Vagina (tissue), 2 donors: ENCODE measurements at regions not wholly inside any gene's neighbourhood (a gene's known extent, or its start where the extent isn't known, plus 50 kb on each side); places are given as distances from the start of the nearest gene placed in this dataset.

ENCODE experiments used
- DNase-seq, 2 donors: peaks; one replicate each; pipeline ENCODE4 v3.0.0-alpha.2; 2017; ENCODE audit errors: extremely low spot score in 2 of 2
- H3K27ac ChIP-seq: fragments of 200-600 bp; sonication (generic); one replicate; pipeline ENCODE4 v1.5.1; 2019
- H3K27me3 ChIP-seq: fragments of 200-600 bp; sonication (generic); one replicate; pipeline ENCODE4 v1.5.1; 2019
- H3K36me3 ChIP-seq, 2 donors: fragments of 200-600 bp; sonication (generic); one replicate each; pipeline ENCODE4 v1.5.1; 2017 to 2019
- H3K4me1 ChIP-seq: fragments of 200-600 bp; sonication (generic); one replicate; pipeline ENCODE4 v1.5.1; 2019
- H3K4me3 ChIP-seq, 2 donors: fragments of 200-600 bp; sonication (generic); 1 replicate in 1 of 2; 2 replicates in 1 of 2; pipeline ENCODE4 v1.5.1; 2016 to 2019
- H3K9me3 ChIP-seq: fragments of 200-600 bp; sonication (generic); one replicate; pipeline ENCODE4 v1.5.1; 2019
- POLR2A ChIP-seq, 2 donors: fragments of 450-650 bp; IDR thresholded peaks; one replicate each; pipeline ENCODE4 v1.6.1; 2017; ENCODE audit warnings: antibody characterized with exemption in 2 of 2, mild to moderate bottlenecking in 2 of 2, moderate library complexity in 2 of 2
- POLR2AphosphoS5 ChIP-seq, 2 donors: sonication (generic); formaldehyde crosslinking; IDR thresholded peaks; one replicate each; pipeline ENCODE4 v1.9.0; 2017; ENCODE audit warnings: antibody characterized with exemption in 2 of 2, mild to moderate bottlenecking in 2 of 2, low read depth in 1 of 2; ENCODE audit not compliant: insufficient read depth in 1 of 2
- intact Hi-C: fragments of 100-400 bp; cut with DNase I; formaldehyde crosslinking; loops from one replicate; pipeline ENCODE4 v1.15.1; 2023
- TF ChIP-seq, protein P1 (sequence below), 3 experiments: fragments of 450-650 bp in 2 of 3; fragments of 200-600 bp in 1 of 3; sonication (generic) in 1 of 3; IDR thresholded peaks; one replicate each; pipeline ENCODE4 v1.5.1; 2017 to 2019; ENCODE audit warnings: antibody characterized with exemption in 3 of 3, mild to moderate bottlenecking in 2 of 3, moderate library complexity in 2 of 3

DNA sequence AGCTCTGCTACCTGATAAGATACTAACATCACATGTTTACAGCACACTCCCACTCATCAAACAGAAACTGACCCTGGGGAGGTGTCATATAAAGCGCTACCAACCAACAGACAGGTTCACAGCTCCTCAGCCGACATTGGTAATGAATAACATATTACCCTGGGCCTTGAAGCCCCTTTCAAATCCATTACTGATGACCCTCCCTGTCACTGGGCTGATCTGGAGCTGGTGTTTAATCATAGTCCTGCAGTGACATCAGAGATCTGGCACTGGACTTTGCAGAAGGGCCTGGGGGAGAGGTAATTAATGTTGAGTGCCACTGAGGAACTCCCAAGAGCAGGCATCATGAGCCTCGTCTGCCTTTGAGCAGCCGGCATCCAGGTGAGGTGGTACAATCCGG lies 306.5 kb upstream of the NFE2L3 start:
- peaks cover 33% of the 10 kb centered on the region for H3K4me1 ChIP-seq
- intact Hi-C loops = loop anchor here (10.0 kb wide), 1 partner anchor 111 kb away; no protein-coding TSS in a partner anchor
- no peaks in the 10 kb centered on the region for H3K27me3 ChIP-seq

DNA sequence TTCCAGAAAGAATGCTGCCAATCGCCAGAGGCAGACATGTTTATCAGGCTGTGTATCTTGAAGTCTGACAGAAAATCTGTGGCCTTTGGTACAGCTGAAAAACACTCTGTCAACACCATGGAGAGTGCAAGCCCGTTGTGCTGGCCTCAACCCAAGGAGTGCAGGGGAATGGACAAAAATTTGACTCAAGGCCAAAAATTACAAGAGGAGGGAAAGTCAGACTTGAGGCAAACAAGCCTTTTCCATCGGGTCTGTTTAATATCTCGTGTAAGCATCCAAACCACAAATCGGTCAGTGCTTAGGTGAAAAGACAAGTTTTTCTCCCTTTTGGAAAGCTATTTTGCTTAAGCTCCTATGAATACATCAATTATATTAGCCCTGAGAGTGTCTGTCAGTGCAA lies 305.3 kb upstream of the NFE2L3 start:
- intact Hi-C loops = loop anchor here (10.0 kb wide), 1 partner anchor 112 kb away; no protein-coding TSS in a partner anchor

More for the DNA sequence above, 306.5 kb upstream of the NFE2L3 start:
- no peaks in the 10 kb centered on the region for H3K9me3 ChIP-seq
- no peak for TF ChIP-seq POLR2AphosphoS5 (IDR thresholded peaks at IDR 0.05; ENCODE audit: insufficient read depth in 1 of 2, low read depth in 1 of 2)
- TF ChIP-seq, protein P1, sequence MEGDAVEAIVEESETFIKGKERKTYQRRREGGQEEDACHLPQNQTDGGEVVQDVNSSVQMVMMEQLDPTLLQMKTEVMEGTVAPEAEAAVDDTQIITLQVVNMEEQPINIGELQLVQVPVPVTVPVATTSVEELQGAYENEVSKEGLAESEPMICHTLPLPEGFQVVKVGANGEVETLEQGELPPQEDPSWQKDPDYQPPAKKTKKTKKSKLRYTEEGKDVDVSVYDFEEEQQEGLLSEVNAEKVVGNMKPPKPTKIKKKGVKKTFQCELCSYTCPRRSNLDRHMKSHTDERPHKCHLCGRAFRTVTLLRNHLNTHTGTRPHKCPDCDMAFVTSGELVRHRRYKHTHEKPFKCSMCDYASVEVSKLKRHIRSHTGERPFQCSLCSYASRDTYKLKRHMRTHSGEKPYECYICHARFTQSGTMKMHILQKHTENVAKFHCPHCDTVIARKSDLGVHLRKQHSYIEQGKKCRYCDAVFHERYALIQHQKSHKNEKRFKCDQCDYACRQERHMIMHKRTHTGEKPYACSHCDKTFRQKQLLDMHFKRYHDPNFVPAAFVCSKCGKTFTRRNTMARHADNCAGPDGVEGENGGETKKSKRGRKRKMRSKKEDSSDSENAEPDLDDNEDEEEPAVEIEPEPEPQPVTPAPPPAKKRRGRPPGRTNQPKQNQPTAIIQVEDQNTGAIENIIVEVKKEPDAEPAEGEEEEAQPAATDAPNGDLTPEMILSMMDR (IDR thresholded peaks at IDR 0.05) = no peak
- TF ChIP-seq POLR2A (IDR thresholded peaks at IDR 0.05) = no peak
- DNase-seq = no peak
- no peak overlapping the region for H3K4me3 ChIP-seq
- H3K36me3 ChIP-seq = no peaks in the 10 kb centered on the region
- no peak overlapping the region for H3K27ac ChIP-seq

DNA sequence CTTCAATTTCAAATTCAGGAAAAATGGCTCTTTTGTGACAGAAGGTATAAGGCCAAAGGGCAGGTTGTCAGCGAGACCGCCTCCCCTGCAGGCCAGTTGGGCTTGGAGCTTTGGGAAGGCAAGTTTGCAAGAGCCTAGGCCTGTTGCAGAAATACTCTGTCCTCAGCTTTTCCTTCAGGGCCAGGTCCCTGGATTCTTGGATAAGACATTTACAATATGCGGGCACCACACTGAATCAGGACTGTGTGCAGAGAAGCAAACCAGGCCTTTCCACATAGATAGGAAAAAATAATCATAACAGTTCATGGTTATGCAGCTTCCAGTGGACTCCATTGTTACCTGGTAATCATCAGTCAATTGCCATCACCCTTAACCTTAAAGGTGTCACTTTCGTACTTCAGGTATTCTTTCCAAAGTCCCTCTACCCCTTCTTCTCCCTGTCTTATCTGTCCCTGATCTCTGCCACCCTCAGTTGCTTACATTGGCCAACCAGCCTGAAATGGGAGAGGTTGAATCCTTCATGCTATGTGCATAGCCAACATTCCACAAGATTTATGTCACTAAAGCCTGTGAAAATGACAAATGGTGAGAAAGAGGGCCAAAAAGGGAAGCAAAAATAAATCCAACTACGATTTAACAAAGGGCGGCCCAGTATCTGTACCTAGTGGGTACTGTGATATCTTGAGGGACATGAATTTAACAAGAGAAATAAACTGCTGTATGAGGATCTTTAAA lies 304.5 kb upstream of the NFE2L3 start:
- DNase-seq = no peak
- TF ChIP-seq, protein P1 (IDR thresholded peaks at IDR 0.05) = no peak
- TF ChIP-seq POLR2A (IDR thresholded peaks at IDR 0.05) (no peak), POLR2AphosphoS5 (IDR thresholded peaks at IDR 0.05; ENCODE audit: insufficient read depth in 1 of 2, low read depth in 1 of 2) (no peak)
- H3K4me1 ChIP-seq = peaks cover 51% of the 10 kb centered on the region
- H3K27me3 ChIP-seq = peaks cover 1% of the 10 kb centered on the region
- H3K9me3 ChIP-seq = no peaks in the 10 kb centered on the region
- peak overlapping the region; percentile 51 for H3K27ac ChIP-seq
- no peaks in the 10 kb centered on the region for H3K36me3 ChIP-seq
- no peak overlapping the region for H3K4me3 ChIP-seq
- intact Hi-C loops = loop anchor here (10.0 kb wide), 1 partner anchor 113 kb away; no protein-coding TSS in a partner anchor

More for the DNA sequence above, 305.3 kb upstream of the NFE2L3 start:
- Histone ChIP-seq H3K4me1 (peaks cover 43% of the 10 kb centered on the region), H3K27me3 (no peaks in the 10 kb centered on the region), H3K4me3 (no peak overlapping the region), H3K9me3 (no peaks in the 10 kb centered on the region), H3K27ac (peak overlapping the region; percentile 51), H3K36me3 (no peaks in the 10 kb centered on the region)
- DNase-seq = no peak
- TF ChIP-seq, protein P1 (IDR thresholded peaks at IDR 0.05) = no peak
- peak in 1 of 2 donors; percentile 15 for TF ChIP-seq POLR2AphosphoS5 (IDR thresholded peaks at IDR 0.05; ENCODE audit: insufficient read depth in 1 of 2, low read depth in 1 of 2)

DNA sequence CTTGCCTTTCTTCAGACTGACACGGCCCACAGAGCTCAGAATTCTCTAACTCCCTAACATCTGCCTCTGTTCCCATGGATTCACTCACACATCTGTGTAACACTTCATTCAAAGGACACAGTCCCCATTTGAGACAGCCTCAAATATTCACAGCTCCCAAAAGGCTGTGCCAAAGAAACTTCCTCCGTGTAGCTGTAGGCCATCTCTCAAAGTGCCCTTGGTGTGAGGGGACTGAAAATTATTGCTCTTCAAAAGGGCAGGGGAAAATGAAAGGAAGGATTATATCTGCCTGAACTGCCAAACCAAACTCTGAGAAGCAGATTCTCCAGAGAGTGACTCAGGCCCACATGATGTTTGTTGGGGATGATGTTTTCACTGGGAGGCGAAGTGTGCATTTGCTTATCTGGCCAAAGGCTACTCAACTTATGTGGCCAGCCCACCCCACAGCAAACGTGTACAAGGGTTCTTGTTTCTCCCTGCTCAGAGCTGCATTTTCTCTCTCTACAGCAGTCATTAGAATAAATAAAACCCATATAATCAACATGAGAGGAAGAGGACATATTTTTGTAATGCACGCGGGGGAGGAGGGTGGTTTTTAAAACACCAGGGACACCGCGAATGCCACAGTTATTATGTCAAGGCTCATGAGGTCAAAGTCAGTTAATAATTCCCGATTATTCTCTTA lies 302.4 kb upstream of the NFE2L3 start:
- H3K27me3 ChIP-seq = peaks cover 8% of the 10 kb centered on the region
- DNase-seq = no peak
- H3K9me3 ChIP-seq = no peaks in the 10 kb centered on the region
- no peaks in the 10 kb centered on the region for H3K36me3 ChIP-seq
- H3K27ac ChIP-seq = peak overlapping the region; percentile 64
- peaks cover 56% of the 10 kb centered on the region for H3K4me1 ChIP-seq
- TF ChIP-seq POLR2AphosphoS5 (IDR thresholded peaks at IDR 0.05; ENCODE audit: insufficient read depth in 1 of 2, low read depth in 1 of 2) = peak in 1 of 2 donors; percentile 87
- TF ChIP-seq, protein P1 (IDR thresholded peaks at IDR 0.05) = no peak
- TF ChIP-seq POLR2A (IDR thresholded peaks at IDR 0.05) = no peak
- H3K4me3 ChIP-seq = no peak overlapping the region
- intact Hi-C loops = loop anchor here (5.0 to 10.0 kb wide), 4 partner anchors 115 to 1315 kb away; partner anchors contain the start of gene HOXA9
